ENCODE measurements at regions not wholly inside any gene's neighbourhood (a gene's known extent, or its start where the extent isn't known, plus 50 kb on each side); places are given as distances from the start of the nearest gene placed in this dataset.

DNA sequence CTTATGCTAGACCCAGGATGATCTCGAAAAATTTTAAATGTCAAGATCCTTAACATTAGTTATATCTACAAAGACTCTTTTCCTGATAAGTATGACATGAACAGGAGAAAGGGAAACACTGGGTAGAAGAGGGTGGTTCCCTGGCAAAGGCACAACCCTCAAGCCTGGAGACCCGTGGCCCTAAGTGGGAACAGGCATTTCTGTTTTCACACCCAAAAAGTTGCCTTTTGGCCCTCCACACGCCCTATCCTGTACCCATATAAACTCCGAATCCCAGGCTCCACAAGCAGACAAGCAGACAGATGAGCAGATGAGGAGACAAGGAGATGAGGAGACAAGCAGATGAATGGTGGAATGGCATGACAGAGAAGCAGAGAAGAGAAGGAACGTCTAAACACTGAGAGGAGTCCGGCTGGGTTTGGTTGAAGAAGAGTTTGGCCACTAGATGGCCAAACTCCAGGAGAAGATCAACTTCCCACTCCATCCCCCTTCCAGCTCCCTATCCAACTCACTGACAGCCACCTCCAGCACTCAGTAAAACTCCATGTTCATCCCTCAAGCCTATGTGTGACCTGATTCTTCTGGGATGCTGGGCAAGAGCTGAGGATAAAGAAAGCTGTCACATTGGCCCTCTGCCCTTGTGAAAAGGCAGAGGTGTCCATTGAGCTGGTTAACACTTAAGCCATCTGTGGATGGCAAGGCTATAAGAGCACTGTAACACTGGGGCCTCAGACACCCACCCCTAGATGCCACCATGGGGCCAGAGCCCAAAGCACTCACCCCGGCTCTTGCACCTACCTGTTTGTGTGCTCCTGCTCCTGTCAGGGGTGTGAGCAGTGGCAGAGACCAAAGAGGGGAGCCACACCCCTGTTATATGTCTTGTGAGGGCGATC is 139.6 kb upstream of the FAM20A start:
- Histone ChIP-seq H3K4me3 (no peak overlapping the region), H3K4me1 (no peaks in the 10 kb centered on the region), H3K27ac (no peak overlapping the region), H3K27me3 (no peaks in the 10 kb centered on the region), H3K36me3 (no peaks in the 10 kb centered on the region), H3K9me3 (peaks cover 0 to 20% (median 6%) of the 10 kb centered on the region in 4 donors)
- no peak for ATAC-seq (ENCODE audit: low FRiP score in 2 of 2)
- no peak for DNase-seq
- WGBS, 2 donors = 86% methylated on average over 8 of the region's 8 CpGs
- no peak for TF ChIP-seq POLR2A (IDR thresholded peaks at IDR 0.05)
- TF ChIP-seq, protein P1, sequence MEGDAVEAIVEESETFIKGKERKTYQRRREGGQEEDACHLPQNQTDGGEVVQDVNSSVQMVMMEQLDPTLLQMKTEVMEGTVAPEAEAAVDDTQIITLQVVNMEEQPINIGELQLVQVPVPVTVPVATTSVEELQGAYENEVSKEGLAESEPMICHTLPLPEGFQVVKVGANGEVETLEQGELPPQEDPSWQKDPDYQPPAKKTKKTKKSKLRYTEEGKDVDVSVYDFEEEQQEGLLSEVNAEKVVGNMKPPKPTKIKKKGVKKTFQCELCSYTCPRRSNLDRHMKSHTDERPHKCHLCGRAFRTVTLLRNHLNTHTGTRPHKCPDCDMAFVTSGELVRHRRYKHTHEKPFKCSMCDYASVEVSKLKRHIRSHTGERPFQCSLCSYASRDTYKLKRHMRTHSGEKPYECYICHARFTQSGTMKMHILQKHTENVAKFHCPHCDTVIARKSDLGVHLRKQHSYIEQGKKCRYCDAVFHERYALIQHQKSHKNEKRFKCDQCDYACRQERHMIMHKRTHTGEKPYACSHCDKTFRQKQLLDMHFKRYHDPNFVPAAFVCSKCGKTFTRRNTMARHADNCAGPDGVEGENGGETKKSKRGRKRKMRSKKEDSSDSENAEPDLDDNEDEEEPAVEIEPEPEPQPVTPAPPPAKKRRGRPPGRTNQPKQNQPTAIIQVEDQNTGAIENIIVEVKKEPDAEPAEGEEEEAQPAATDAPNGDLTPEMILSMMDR (IDR thresholded peaks at IDR 0.05) = no peak
- no peak for TF ChIP-seq EP300 (IDR thresholded peaks at IDR 0.05)
- TF ChIP-seq POLR2AphosphoS5 (IDR thresholded peaks at IDR 0.05) = no peak

DNA sequence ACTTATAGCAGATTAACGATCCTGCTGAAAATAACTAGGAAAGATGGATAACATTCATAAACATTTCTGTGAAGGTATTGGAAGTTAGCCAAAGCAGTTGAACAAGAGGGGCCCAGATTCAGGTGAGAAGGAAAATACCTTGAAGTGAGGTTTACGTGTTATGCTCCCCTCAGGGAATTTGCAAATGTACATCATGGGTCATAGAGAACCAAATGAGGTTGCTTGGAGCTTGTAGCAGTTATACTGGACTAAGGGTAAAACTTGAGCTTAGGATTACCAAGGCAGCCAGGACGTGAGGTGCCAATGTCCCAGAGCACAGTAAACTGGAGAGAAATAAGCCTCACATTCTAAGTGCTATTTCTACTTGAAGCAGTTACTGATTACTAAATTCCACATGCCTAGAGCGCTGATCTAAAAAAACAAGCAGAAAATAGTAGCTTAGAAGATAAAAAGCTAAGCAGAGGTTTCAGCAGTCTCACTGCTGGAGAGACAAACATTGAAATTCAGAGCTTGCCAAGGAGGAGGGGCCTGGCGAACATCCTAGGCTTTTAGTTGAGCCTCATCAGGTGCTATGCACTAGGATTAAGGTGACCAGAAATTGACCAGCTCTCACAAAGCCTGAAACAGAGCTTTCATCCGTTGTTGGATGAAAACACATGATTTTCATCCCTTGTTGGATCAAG is 136.7 kb upstream of the FAM20A start:
- H3K4me3 ChIP-seq = no peak overlapping the region
- no peaks in the 10 kb centered on the region for H3K36me3 ChIP-seq
- no peak for TF ChIP-seq EP300 (IDR thresholded peaks at IDR 0.05)
- TF ChIP-seq, protein P1 (IDR thresholded peaks at IDR 0.05) = no peak
- TF ChIP-seq POLR2AphosphoS5 (IDR thresholded peaks at IDR 0.05) = no peak
- no peak for TF ChIP-seq POLR2A (IDR thresholded peaks at IDR 0.05)
- peaks cover 0 to 8% (median 0%) of the 10 kb centered on the region in 4 donors for H3K9me3 ChIP-seq
- no peaks in the 10 kb centered on the region for H3K27me3 ChIP-seq
- peaks cover 0 to 11% (median 0%) of the 10 kb centered on the region in 4 donors for H3K4me1 ChIP-seq
- no peak overlapping the region for H3K27ac ChIP-seq
- no peak for ATAC-seq (ENCODE audit: low FRiP score in 2 of 2)
- 56 to 75% methylated on average over 6 of the region's 6 CpGs for WGBS, 2 donors
- no peak for DNase-seq

GRCh38 chr17:68734931-68735330 is 133.8 kb upstream of the FAM20A start:
- ATAC-seq (ENCODE audit: low FRiP score in 2 of 2) (no peak), DNase-seq (no peak)
- Histone ChIP-seq H3K27ac (no peak overlapping the region), H3K27me3 (no peaks in the 10 kb centered on the region), H3K9me3 (no peaks in the 10 kb centered on the region), H3K4me1 (peaks cover 0 to 11% (median 0%) of the 10 kb centered on the region in 4 donors), H3K4me3 (no peak overlapping the region), H3K36me3 (no peaks in the 10 kb centered on the region)
- TF ChIP-seq, protein P1 (IDR thresholded peaks at IDR 0.05) = no peak
- TF ChIP-seq EP300 (IDR thresholded peaks at IDR 0.05) (no peak), POLR2AphosphoS5 (IDR thresholded peaks at IDR 0.05) (no peak), POLR2A (IDR thresholded peaks at IDR 0.05) (no peak)

DNA sequence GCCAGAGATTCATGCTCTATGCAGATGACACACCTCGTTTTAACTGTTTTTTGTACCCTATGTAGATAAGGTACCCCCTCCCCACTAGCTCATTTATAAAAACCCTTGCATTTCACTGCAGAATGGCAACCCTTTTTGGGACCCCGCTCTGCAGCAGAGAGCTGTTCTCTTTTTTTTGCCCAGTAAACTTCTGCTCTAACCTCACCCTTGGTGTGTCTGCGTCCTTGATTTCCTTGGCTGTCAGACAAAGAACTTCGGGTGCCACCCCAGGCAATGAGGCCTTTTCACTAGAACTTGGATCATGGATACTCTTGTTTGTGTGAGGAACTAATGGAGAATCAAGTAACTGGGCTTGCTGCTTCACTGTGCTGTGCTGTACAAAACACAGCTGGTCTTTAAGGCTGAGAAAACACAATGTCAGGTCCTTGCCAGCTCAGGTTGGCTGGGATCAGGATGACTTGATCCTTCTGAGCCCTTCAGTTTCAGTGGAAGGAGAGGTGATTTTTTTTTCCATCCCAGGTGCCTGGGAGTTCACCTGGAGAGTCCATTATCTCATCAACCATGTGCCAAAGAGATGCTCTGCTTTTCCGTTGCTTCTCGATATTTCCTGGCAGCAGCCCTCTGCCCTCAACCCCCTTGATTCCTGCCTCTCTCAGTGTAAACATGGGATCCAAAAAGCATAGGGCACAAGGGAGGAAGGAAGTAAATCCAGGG is 133.2 kb upstream of the FAM20A start:
- ATAC-seq (ENCODE audit: low FRiP score in 2 of 2) = no peak
- no peak for DNase-seq
- Histone ChIP-seq H3K4me1 (peaks cover 0 to 11% (median 0%) of the 10 kb centered on the region in 4 donors), H3K4me3 (no peak overlapping the region), H3K36me3 (no peaks in the 10 kb centered on the region), H3K27ac (peak overlapping the region in 1 of 4 donors; percentile 18), H3K27me3 (no peaks in the 10 kb centered on the region), H3K9me3 (no peaks in the 10 kb centered on the region)
- WGBS, 2 donors = 76% methylated on average over 6 of the region's 6 CpGs
- TF ChIP-seq POLR2A (IDR thresholded peaks at IDR 0.05) = no peak
- TF ChIP-seq POLR2AphosphoS5 (IDR thresholded peaks at IDR 0.05) = no peak
- TF ChIP-seq EP300 (IDR thresholded peaks at IDR 0.05) = no peak
- TF ChIP-seq, protein P1 (IDR thresholded peaks at IDR 0.05) = no peak
